ENCODE measurements at regions not wholly inside any gene's neighbourhood (a gene's known extent, or its start where the extent isn't known, plus 50 kb on each side); places are given as distances from the start of the nearest gene placed in this dataset.

DNA sequence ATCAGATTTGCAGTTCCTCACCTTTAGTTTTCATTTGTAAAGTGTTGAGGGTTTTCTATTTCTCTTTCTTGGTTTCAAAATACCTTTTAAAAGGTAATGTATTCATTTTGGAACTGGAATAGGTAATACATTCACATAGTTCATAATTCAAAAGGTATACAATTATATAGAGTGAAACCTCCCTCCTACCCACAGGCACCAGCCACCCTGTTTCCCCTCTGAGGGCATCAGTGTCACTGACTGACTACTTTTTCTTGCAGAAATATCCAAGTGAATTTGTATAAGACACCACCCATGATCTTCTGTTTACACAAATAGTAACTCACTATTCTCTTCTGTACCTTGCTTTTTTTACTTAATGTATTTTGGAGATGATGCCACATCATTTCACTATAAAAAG is 139.6 kb upstream of the EGLN3 start:
- no peak overlapping the region for H3K4me3 Mint-ChIP-seq
- Histone ChIP-seq H3K9me3 (ENCODE audit: control insufficient read depth in 1 of 2, insufficient read depth in 1 of 2, low read length in 2 of 2) (no peaks in the 10 kb centered on the region), H3K4me1 (ENCODE audit: insufficient read depth, low read length) (no peaks in the 10 kb centered on the region), H3K4me3 (ENCODE audit: low read length) (no peak overlapping the region), H3K27ac (ENCODE audit: low read depth in 1 of 2, low read length in 2 of 2) (no peak overlapping the region), H3K36me3 (ENCODE audit: insufficient read depth, low read length) (no peaks in the 10 kb centered on the region), H3K27me3 (ENCODE audit: control insufficient read depth in 1 of 2, insufficient read depth in 2 of 2, low read length in 2 of 2) (no peaks in the 10 kb centered on the region)
- H3K9me3 Mint-ChIP-seq, result no peaks in the 10 kb centered on the region
- TF ChIP-seq, protein P1, sequence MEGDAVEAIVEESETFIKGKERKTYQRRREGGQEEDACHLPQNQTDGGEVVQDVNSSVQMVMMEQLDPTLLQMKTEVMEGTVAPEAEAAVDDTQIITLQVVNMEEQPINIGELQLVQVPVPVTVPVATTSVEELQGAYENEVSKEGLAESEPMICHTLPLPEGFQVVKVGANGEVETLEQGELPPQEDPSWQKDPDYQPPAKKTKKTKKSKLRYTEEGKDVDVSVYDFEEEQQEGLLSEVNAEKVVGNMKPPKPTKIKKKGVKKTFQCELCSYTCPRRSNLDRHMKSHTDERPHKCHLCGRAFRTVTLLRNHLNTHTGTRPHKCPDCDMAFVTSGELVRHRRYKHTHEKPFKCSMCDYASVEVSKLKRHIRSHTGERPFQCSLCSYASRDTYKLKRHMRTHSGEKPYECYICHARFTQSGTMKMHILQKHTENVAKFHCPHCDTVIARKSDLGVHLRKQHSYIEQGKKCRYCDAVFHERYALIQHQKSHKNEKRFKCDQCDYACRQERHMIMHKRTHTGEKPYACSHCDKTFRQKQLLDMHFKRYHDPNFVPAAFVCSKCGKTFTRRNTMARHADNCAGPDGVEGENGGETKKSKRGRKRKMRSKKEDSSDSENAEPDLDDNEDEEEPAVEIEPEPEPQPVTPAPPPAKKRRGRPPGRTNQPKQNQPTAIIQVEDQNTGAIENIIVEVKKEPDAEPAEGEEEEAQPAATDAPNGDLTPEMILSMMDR (IDR thresholded peaks at IDR 0.05), result no peak
- no peaks in the 10 kb centered on the region for H3K27me3 Mint-ChIP-seq
- ATAC-seq (ENCODE audit: poor library complexity) (no peak), DNase-seq (no peak)
- ChIA-PET CTCF (no interaction called here), POLR2A (no interaction called here)
- intact Hi-C loops (cut with DNase I, micrococcal nuclease), result no loop called here
- H3K36me3 Mint-ChIP-seq (ENCODE audit: low read depth), result no peaks in the 10 kb centered on the region
- H3K4me1 Mint-ChIP-seq (ENCODE audit: low read depth), result no peaks in the 10 kb centered on the region
- no peak overlapping the region for H3K27ac Mint-ChIP-seq

DNA sequence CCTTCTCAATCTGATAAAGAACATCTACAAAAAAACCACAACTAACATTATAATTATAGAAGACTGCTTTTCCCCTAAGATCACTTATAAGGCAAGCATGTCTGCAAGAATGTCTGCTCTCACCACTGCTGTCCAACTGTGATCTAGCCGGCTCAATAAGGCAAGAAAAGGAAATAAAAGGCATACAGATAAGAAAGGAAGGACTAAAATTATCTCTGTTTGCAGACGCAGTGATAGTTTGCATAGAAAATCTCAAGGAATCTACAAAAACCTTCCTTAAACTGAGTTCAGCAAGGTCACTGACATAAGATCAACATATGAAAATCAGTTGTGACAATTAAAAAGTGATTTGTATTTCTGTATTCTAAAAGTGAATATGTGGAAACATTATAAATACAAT is 138.0 kb upstream of the EGLN3 start:
- H3K4me1 ChIP-seq (ENCODE audit: insufficient read depth, low read length), result no peaks in the 10 kb centered on the region
- TF ChIP-seq, protein P1 (IDR thresholded peaks at IDR 0.05), result no peak
- intact Hi-C loops (cut with DNase I, micrococcal nuclease), result no loop called here
- H3K36me3 ChIP-seq (ENCODE audit: insufficient read depth, low read length), result no peaks in the 10 kb centered on the region
- no peak overlapping the region for H3K4me3 ChIP-seq (ENCODE audit: low read length)
- ChIA-PET CTCF (no interaction called here), POLR2A (no interaction called here)
- no peak overlapping the region for H3K27ac ChIP-seq (ENCODE audit: low read depth in 1 of 2, low read length in 2 of 2)
- no peak overlapping the region for H3K4me3 Mint-ChIP-seq
- no peaks in the 10 kb centered on the region for H3K4me1 Mint-ChIP-seq (ENCODE audit: low read depth)
- no peaks in the 10 kb centered on the region for H3K27me3 ChIP-seq (ENCODE audit: control insufficient read depth in 1 of 2, insufficient read depth in 2 of 2, low read length in 2 of 2)
- DNase-seq (no peak), ATAC-seq (ENCODE audit: poor library complexity) (no peak)
- H3K9me3 ChIP-seq (ENCODE audit: control insufficient read depth in 1 of 2, insufficient read depth in 1 of 2, low read length in 2 of 2), result no peaks in the 10 kb centered on the region
- no peak overlapping the region for H3K27ac Mint-ChIP-seq
- no peaks in the 10 kb centered on the region for H3K36me3 Mint-ChIP-seq (ENCODE audit: low read depth)
- H3K9me3 Mint-ChIP-seq, result no peaks in the 10 kb centered on the region
- no peaks in the 10 kb centered on the region for H3K27me3 Mint-ChIP-seq

DNA sequence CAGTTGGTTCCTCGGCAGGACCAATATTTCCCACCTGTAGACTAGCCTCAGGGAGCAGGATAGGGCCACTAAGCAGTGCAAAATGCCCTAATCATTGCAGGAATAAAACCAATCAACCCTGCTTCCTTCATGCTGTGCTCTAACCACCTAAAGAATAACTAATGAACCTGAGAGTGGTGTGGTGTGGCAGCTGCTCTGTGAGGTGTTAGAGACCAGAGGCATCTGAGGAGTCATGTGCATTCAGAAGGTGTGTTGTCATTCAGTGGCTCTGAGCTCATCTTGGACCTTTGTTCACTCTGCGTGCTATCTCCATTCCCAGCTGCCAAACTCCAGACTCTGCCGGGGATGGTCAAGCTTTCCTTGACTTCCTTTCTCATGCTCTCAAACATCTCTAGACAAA is 136.7 kb upstream of the EGLN3 start:
- Histone ChIP-seq H3K4me1 (ENCODE audit: insufficient read depth, low read length) (no peaks in the 10 kb centered on the region), H3K27me3 (ENCODE audit: control insufficient read depth in 1 of 2, insufficient read depth in 2 of 2, low read length in 2 of 2) (no peaks in the 10 kb centered on the region), H3K4me3 (ENCODE audit: low read length) (no peak overlapping the region), H3K36me3 (ENCODE audit: insufficient read depth, low read length) (no peaks in the 10 kb centered on the region), H3K9me3 (ENCODE audit: control insufficient read depth in 1 of 2, insufficient read depth in 1 of 2, low read length in 2 of 2) (no peaks in the 10 kb centered on the region), H3K27ac (ENCODE audit: low read depth in 1 of 2, low read length in 2 of 2) (no peak overlapping the region)
- ATAC-seq (ENCODE audit: poor library complexity) (no peak), DNase-seq (no peak)
- Mint-ChIP-seq H3K9me3 (no peaks in the 10 kb centered on the region), H3K36me3 (ENCODE audit: low read depth) (no peaks in the 10 kb centered on the region), H3K4me3 (no peak overlapping the region), H3K4me1 (ENCODE audit: low read depth) (no peaks in the 10 kb centered on the region), H3K27ac (no peak overlapping the region), H3K27me3 (no peaks in the 10 kb centered on the region)
- intact Hi-C loops (cut with DNase I, micrococcal nuclease), result no loop called here
- TF ChIP-seq, protein P1 (IDR thresholded peaks at IDR 0.05), result no peak
- POLR2A ChIA-PET, result no interaction called here
- CTCF ChIA-PET, result no interaction called here
